Astrocyte (in vitro differentiated cells and primary cell): ENCODE measurements at regions not wholly inside any gene's neighbourhood (a gene's known extent, or its start where the extent isn't known, plus 50 kb on each side); places are given as distances from the start of the nearest gene placed in this dataset.

Source experiments
- CTCF ChIP-seq: IDR thresholded peaks from 2 replicates; pipeline ENCODE4 v1.5.1; 2011; ENCODE audit warnings: low read depth, mild to moderate bottlenecking, inconsistent platforms, low read length, moderate library complexity; ENCODE audit not compliant: insufficient read depth
- EZH2 ChIP-seq: IDR thresholded peaks from 2 replicates; pipeline ENCODE4 v1.6.1; 2012; ENCODE audit warnings: mild to moderate bottlenecking, low read length, inconsistent platforms; ENCODE audit not compliant: insufficient read depth

GRCh38 chr9:80619356-80619755, 1047.6 kb downstream of the TLE4 start:
- TF ChIP-seq CTCF (no peak), EZH2 (no peak)
